ENCODE measurements at regions not wholly inside any gene's neighbourhood (a gene's known extent, or its start where the extent isn't known, plus 50 kb on each side); places are given as distances from the start of the nearest gene placed in this dataset.

DNA sequence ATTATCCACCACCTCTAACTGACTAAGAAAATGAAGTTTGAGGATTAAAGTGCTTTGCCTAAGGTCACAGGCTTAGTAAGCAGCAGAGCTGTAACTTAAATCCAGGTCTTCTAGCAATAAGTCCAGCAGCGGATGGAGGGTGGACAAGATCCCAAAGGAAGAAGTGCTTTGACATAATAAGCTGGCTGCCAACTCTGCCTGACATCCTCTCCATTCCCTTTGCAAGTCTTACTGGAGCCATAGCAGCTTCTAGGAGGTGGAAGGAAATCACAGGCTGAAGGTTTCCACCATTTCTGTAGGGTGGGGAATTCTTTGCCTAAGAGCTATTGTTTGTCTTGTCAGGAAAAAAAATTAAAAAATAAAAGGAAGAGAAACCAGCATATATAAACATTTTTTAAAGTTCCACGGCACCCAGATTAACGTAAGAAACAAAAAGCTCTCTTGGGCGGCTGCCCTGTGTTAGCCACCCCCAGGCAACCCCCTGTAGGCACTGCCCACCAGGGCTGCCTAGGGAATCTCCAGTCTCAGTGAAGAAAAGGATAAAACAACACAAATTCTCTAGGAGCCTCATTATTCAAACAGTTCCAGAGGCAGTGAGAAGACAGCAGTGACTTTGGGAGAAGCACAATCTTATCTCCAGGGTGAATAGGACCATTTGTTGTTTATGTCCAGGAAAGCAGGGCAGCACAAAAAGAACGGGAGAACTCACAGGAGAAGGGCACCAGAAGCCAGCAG is 380.8 kb upstream of the CADM1 start:
- H3K79me2 ChIP-seq (ENCODE audit: insufficient read depth, low read length), result no peaks in the 10 kb centered on the region

GRCh38 chr11:115874843-115875242 is 370.6 kb upstream of the CADM1 start:
- peak overlapping the region in 1 of 7 donors; percentile 6 for H3K27ac Mint-ChIP-seq
- H3K4me3 ChIP-seq (replicated peaks in 1 of 3; ENCODE audit: low read depth in 2 of 3, low read length in 3 of 3), result peak overlapping the region in 1 of 3 experiments; percentile 6
- H3K27ac ChIP-seq (ENCODE audit: low read depth in 1 of 2, low read length in 2 of 2), result no peak overlapping the region
- no peaks in the 10 kb centered on the region for H3K9me3 ChIP-seq (replicated peaks in 1 of 2; ENCODE audit: control insufficient read depth in 1 of 2, insufficient read depth in 1 of 2, low read length in 2 of 2)
- intact Hi-C loops (cut with micrococcal nuclease), result loop anchor here in 1 of 2 donors (5.0 kb wide), 1 partner anchor 52 kb away; no protein-coding TSS in a partner anchor
- peak overlapping the region in 1 of 2 donors; percentile 42 for H3K4me3 Mint-ChIP-seq
- H3K36me3 ChIP-seq (replicated peaks in 1 of 2; ENCODE audit: control insufficient read depth in 1 of 2, insufficient read depth in 2 of 2, low read length in 2 of 2), result no peaks in the 10 kb centered on the region
- no CpG with 5 or more reads among the region's 4 CpGs for WGBS (ENCODE audit: insufficient coverage)
- H2AFZ ChIP-seq (ENCODE audit: insufficient read depth, low read depth, low read length, poor library complexity, severe bottlenecking), result no peak overlapping the region
- H3K79me2 ChIP-seq (ENCODE audit: insufficient read depth, low read length), result no peaks in the 10 kb centered on the region
- TF ChIP-seq, protein P1, sequence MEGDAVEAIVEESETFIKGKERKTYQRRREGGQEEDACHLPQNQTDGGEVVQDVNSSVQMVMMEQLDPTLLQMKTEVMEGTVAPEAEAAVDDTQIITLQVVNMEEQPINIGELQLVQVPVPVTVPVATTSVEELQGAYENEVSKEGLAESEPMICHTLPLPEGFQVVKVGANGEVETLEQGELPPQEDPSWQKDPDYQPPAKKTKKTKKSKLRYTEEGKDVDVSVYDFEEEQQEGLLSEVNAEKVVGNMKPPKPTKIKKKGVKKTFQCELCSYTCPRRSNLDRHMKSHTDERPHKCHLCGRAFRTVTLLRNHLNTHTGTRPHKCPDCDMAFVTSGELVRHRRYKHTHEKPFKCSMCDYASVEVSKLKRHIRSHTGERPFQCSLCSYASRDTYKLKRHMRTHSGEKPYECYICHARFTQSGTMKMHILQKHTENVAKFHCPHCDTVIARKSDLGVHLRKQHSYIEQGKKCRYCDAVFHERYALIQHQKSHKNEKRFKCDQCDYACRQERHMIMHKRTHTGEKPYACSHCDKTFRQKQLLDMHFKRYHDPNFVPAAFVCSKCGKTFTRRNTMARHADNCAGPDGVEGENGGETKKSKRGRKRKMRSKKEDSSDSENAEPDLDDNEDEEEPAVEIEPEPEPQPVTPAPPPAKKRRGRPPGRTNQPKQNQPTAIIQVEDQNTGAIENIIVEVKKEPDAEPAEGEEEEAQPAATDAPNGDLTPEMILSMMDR (IDR thresholded peaks at IDR 0.05), result no peak
- H3K36me3 Mint-ChIP-seq, result no peaks in the 10 kb centered on the region
- H3K27me3 Mint-ChIP-seq (ENCODE audit: low read depth in 3 of 3), result peaks cover 6 to 15% (median 14%) of the 10 kb centered on the region in 3 donors
- H3K9me3 Mint-ChIP-seq, result peaks cover 0 to 9% (median 5%) of the 10 kb centered on the region in 7 donors
- H3K9ac ChIP-seq (ENCODE audit: insufficient read depth, low read length, poor library complexity, severe bottlenecking), result no peak overlapping the region
- H3K4me1 ChIP-seq (ENCODE audit: control insufficient read depth in 1 of 2, insufficient read depth in 2 of 2, low read length in 2 of 2), result peaks cover 46 to 49% of the 10 kb centered on the region in 2 donors
- H3K4me1 Mint-ChIP-seq, result peaks cover 45% of the 10 kb centered on the region
- DNase-seq, result peak; percentile 8 to 26 (median 15)
- H3K27me3 ChIP-seq (ENCODE audit: control insufficient read depth in 2 of 2, insufficient read depth in 2 of 2, low read length in 2 of 2), result no peaks in the 10 kb centered on the region
- H3K4me2 ChIP-seq (replicated peaks; ENCODE audit: extremely low read depth, low read length, poor library complexity, severe bottlenecking), result no peak overlapping the region
- no peaks in the 10 kb centered on the region for H4K20me1 ChIP-seq (ENCODE audit: insufficient read depth, low read length)

More for the DNA sequence above, 380.8 kb upstream of the CADM1 start:
- no peak overlapping the region for H3K9ac ChIP-seq (ENCODE audit: insufficient read depth, low read length, poor library complexity, severe bottlenecking)
- Mint-ChIP-seq H3K4me3 (no peak overlapping the region), H3K36me3 (no peaks in the 10 kb centered on the region), H3K27me3 (ENCODE audit: low read depth in 3 of 3) (peaks cover 3 to 8% (median 4%) of the 10 kb centered on the region in 3 donors), H3K4me1 (peaks cover 3% of the 10 kb centered on the region), H3K9me3 (peaks cover 13 to 23% (median 18%) of the 10 kb centered on the region in 7 donors), H3K27ac (no peak overlapping the region)
- intact Hi-C loops (cut with micrococcal nuclease), result no loop called here
- no peak overlapping the region for H3K4me2 ChIP-seq (replicated peaks; ENCODE audit: extremely low read depth, low read length, poor library complexity, severe bottlenecking)
- WGBS (ENCODE audit: insufficient coverage), result 75% methylated on average over 4 of the region's 5 CpGs
- no peaks in the 10 kb centered on the region for H4K20me1 ChIP-seq (ENCODE audit: insufficient read depth, low read length)
- no peaks in the 10 kb centered on the region for H3K4me1 ChIP-seq (ENCODE audit: control insufficient read depth in 1 of 2, insufficient read depth in 2 of 2, low read length in 2 of 2)
- TF ChIP-seq, protein P1 (IDR thresholded peaks at IDR 0.05), result no peak
- H3K27ac ChIP-seq (ENCODE audit: low read depth in 1 of 2, low read length in 2 of 2), result no peak overlapping the region
- no peak for DNase-seq
- peaks cover 0 to 11% of the 10 kb centered on the region in 2 donors for H3K9me3 ChIP-seq (replicated peaks in 1 of 2; ENCODE audit: control insufficient read depth in 1 of 2, insufficient read depth in 1 of 2, low read length in 2 of 2)
- no peaks in the 10 kb centered on the region for H3K27me3 ChIP-seq (ENCODE audit: control insufficient read depth in 2 of 2, insufficient read depth in 2 of 2, low read length in 2 of 2)
- no peaks in the 10 kb centered on the region for H3K36me3 ChIP-seq (replicated peaks in 1 of 2; ENCODE audit: control insufficient read depth in 1 of 2, insufficient read depth in 2 of 2, low read length in 2 of 2)
- H2AFZ ChIP-seq (ENCODE audit: insufficient read depth, low read depth, low read length, poor library complexity, severe bottlenecking), result no peak overlapping the region
- no peak overlapping the region for H3K4me3 ChIP-seq (replicated peaks in 1 of 3; ENCODE audit: low read depth in 2 of 3, low read length in 3 of 3)

Measured in CD14-positive monocyte (primary cell).